Vagina (tissue), 2 donors: ENCODE measurements at regions not wholly inside any gene's neighbourhood (a gene's known extent, or its start where the extent isn't known, plus 50 kb on each side); places are given as distances from the start of the nearest gene placed in this dataset.

ENCODE experiments used
- POLR2A ChIP-seq, 2 donors: fragments of 450-650 bp; IDR thresholded peaks; one replicate each; pipeline ENCODE4 v1.6.1; 2017; ENCODE audit warnings: antibody characterized with exemption in 2 of 2, mild to moderate bottlenecking in 2 of 2, moderate library complexity in 2 of 2
- POLR2AphosphoS5 ChIP-seq, 2 donors: sonication (generic); formaldehyde crosslinking; IDR thresholded peaks; one replicate each; pipeline ENCODE4 v1.9.0; 2017; ENCODE audit warnings: antibody characterized with exemption in 2 of 2, mild to moderate bottlenecking in 2 of 2, low read depth in 1 of 2; ENCODE audit not compliant: insufficient read depth in 1 of 2
- TF ChIP-seq, protein P1 (sequence below), 3 experiments: fragments of 450-650 bp in 2 of 3; fragments of 200-600 bp in 1 of 3; sonication (generic) in 1 of 3; IDR thresholded peaks; one replicate each; pipeline ENCODE4 v1.5.1; 2017 to 2019; ENCODE audit warnings: antibody characterized with exemption in 3 of 3, mild to moderate bottlenecking in 2 of 3, moderate library complexity in 2 of 3

DNA sequence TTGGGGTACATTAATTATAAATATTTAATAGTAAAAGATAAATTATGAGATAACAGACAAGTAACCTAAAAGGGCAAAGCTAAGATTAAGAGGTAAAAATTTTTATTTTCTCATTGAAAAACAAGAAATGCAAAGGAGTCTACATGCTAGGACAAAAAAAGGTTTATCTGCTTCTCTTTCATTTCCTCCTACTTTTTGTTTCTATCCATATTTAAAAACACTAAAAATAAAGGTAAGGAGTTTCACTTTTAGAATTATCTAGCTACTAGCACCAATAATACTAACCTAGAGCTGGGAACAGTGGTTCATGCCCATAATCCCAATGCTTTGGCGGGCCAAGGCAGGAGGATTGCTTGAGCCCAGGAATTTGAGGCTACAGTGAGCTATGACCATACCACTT, 1551.7 kb upstream of the SLC39A10 start:
- TF ChIP-seq POLR2A (IDR thresholded peaks at IDR 0.05) = no peak
- TF ChIP-seq, protein P1, sequence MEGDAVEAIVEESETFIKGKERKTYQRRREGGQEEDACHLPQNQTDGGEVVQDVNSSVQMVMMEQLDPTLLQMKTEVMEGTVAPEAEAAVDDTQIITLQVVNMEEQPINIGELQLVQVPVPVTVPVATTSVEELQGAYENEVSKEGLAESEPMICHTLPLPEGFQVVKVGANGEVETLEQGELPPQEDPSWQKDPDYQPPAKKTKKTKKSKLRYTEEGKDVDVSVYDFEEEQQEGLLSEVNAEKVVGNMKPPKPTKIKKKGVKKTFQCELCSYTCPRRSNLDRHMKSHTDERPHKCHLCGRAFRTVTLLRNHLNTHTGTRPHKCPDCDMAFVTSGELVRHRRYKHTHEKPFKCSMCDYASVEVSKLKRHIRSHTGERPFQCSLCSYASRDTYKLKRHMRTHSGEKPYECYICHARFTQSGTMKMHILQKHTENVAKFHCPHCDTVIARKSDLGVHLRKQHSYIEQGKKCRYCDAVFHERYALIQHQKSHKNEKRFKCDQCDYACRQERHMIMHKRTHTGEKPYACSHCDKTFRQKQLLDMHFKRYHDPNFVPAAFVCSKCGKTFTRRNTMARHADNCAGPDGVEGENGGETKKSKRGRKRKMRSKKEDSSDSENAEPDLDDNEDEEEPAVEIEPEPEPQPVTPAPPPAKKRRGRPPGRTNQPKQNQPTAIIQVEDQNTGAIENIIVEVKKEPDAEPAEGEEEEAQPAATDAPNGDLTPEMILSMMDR (IDR thresholded peaks at IDR 0.05) = no peak
- TF ChIP-seq POLR2AphosphoS5 (IDR thresholded peaks at IDR 0.05; ENCODE audit: insufficient read depth in 1 of 2, low read depth in 1 of 2) = no peak
